GM18909 (cell line): ENCODE measurements at regions not wholly inside any gene's neighbourhood (a gene's known extent, or its start where the extent isn't known, plus 50 kb on each side); places are given as distances from the start of the nearest gene placed in this dataset.
"Not testable (repeated sequence)": the region's sequence is repeated elsewhere in the genome, so short reads cannot be mapped to it uniquely, and the experiment has no call there.

ENCODE experiments used
- ATAC-seq: cut with Tn5 transposase; IDR thresholded peaks from one replicate; pipeline ENCODE4 v1.9.1; 2021; ENCODE audit warnings: mild to moderate bottlenecking; ENCODE audit not compliant: unreplicated experiment, poor library complexity

- no peak for ATAC-seq
These were observed 495.1 kb upstream of the SGO1 start for GRCh38 chr3:20680990-20681628.

GRCh38 chr3:20673866-20674265 is 487.9 kb upstream of the SGO1 start:
- ATAC-seq: no peak

- ATAC-seq: no peak
These were observed 483.7 kb upstream of the SGO1 start for GRCh38 chr3:20669675-20670074.

- ATAC-seq: no peak
These were observed 483.2 kb upstream of the SGO1 start for GRCh38 chr3:20669184-20669583.

- ATAC-seq: no peak
These were observed 482.4 kb upstream of the SGO1 start for GRCh38 chr3:20668411-20668810.

- no peak for ATAC-seq
These were observed 480.1 kb upstream of the SGO1 start for GRCh38 chr3:20666091-20666490.

- ATAC-seq: no peak
These were observed 472.5 kb upstream of the SGO1 start for GRCh38 chr3:20658491-20658890.

GRCh38 chr3:20657560-20657959 is 471.6 kb upstream of the SGO1 start:
- ATAC-seq: no peak

GRCh38 chr3:20652231-20652986 is 466.4 kb upstream of the SGO1 start:
- ATAC-seq: no peak

- ATAC-seq: no peak
These were observed 462.9 kb upstream of the SGO1 start for GRCh38 chr3:20648921-20649381.

GRCh38 chr3:20648294-20648693 is 462.3 kb upstream of the SGO1 start:
- no peak for ATAC-seq

GRCh38 chr3:20646425-20646824 is 460.4 kb upstream of the SGO1 start:
- ATAC-seq: no peak

GRCh38 chr3:20645340-20645739 is 459.3 kb upstream of the SGO1 start:
- ATAC-seq: no peak

GRCh38 chr3:20637729-20638128 is 451.7 kb upstream of the SGO1 start:
- ATAC-seq: no peak

GRCh38 chr3:20622304-20622703 is 436.3 kb upstream of the SGO1 start:
- ATAC-seq: no peak

- ATAC-seq: not testable (repeated sequence)
These were observed 432.6 kb upstream of the SGO1 start for GRCh38 chr3:20618621-20619020.

GRCh38 chr3:20618181-20618580 is 432.2 kb upstream of the SGO1 start:
- not testable (repeated sequence) for ATAC-seq

- not testable (repeated sequence) for ATAC-seq
These were observed 430.0 kb upstream of the SGO1 start for GRCh38 chr3:20615982-20616381.

- no peak for ATAC-seq
These were observed 422.2 kb upstream of the SGO1 start for GRCh38 chr3:20608054-20608738.

- no peak for ATAC-seq
These were observed 418.7 kb upstream of the SGO1 start for GRCh38 chr3:20604659-20605058.

- ATAC-seq: no peak
These were observed 403.3 kb upstream of the SGO1 start for GRCh38 chr3:20589275-20589674.
